CD4-positive, CD25-positive, alpha-beta regulatory T cell (primary cell): ENCODE measurements at regions not wholly inside any gene's neighbourhood (a gene's known extent, or its start where the extent isn't known, plus 50 kb on each side); places are given as distances from the start of the nearest gene placed in this dataset.
"Not testable (repeated sequence)": the region's sequence is repeated elsewhere in the genome, so short reads cannot be mapped to it uniquely, and the experiment has no call there.

ENCODE experiments used
- ATAC-seq, 2 donors: fragments of 150-1000 bp; cut with Tn5 transposase; one replicate each; pipeline ENCODE4 v1.10.0; 2021; ENCODE audit warnings: low read depth in 2 of 2, moderate number of reproducible peaks in 2 of 2, moderate library complexity in 1 of 2
- DNase-seq, 3 donors: peaks; one replicate each; pipeline versions ENCODE4 v3.0.0 to v3.0.0-alpha.2; 2012 to 2022; ENCODE audit warnings: mixed read lengths in 1 of 3
- H3K27ac ChIP-seq: one replicate; pipeline ENCODE4 v1.7.0; 2013; ENCODE audit warnings: mild to moderate bottlenecking, low read length; ENCODE audit not compliant: insufficient read depth, poor library complexity, severe bottlenecking
- H3K27me3 ChIP-seq: one replicate; pipeline ENCODE4 v1.7.0; 2013; ENCODE audit warnings: low read length; ENCODE audit not compliant: control insufficient read depth, insufficient read depth
- H3K36me3 ChIP-seq: one replicate; pipeline ENCODE4 v1.7.0; 2013; ENCODE audit warnings: mild to moderate bottlenecking, low read length, moderate library complexity; ENCODE audit not compliant: control insufficient read depth, insufficient read depth
- H3K4me1 ChIP-seq: 2 replicates; pipeline ENCODE4 v1.7.0; 2013; ENCODE audit warnings: mild to moderate bottlenecking, low read length; ENCODE audit not compliant: insufficient read depth, control insufficient read depth, poor library complexity, severe bottlenecking
- H3K4me3 ChIP-seq: one replicate; pipeline ENCODE4 v1.7.0; 2013; ENCODE audit warnings: low read depth, mild to moderate bottlenecking, low read length, moderate library complexity
- H3K9me3 ChIP-seq, 2 experiments: 1 replicate in 1 of 2; 2 replicates in 1 of 2; pipeline ENCODE4 v1.7.0; 2013; ENCODE audit warnings: low read length in 2 of 2, mild to moderate bottlenecking in 1 of 2, moderate library complexity in 1 of 2; ENCODE audit not compliant: control insufficient read depth in 2 of 2
- H3K27ac Mint-ChIP-seq, 3 donors: one replicate each; pipeline ENCODE4 v1.8.0; 2020 to 2022; ENCODE audit warnings: mild to moderate bottlenecking in 3 of 3, mixed read lengths in 3 of 3, moderate library complexity in 2 of 3
- H3K27me3 Mint-ChIP-seq: one replicate; pipeline ENCODE4 v1.8.0; 2022; ENCODE audit warnings: mild to moderate bottlenecking, mixed read lengths
- H3K36me3 Mint-ChIP-seq: one replicate; pipeline ENCODE4 v1.8.0; 2020; ENCODE audit warnings: mixed read lengths
- H3K4me1 Mint-ChIP-seq, 4 donors: one replicate each; pipeline ENCODE4 v1.8.0; 2020 to 2022; ENCODE audit warnings: mixed read lengths in 4 of 4, mild to moderate bottlenecking in 1 of 4
- H3K4me3 Mint-ChIP-seq, 4 donors: one replicate each; pipeline ENCODE4 v1.8.0; 2020 to 2022; ENCODE audit warnings: mild to moderate bottlenecking in 4 of 4, mixed read lengths in 4 of 4, moderate library complexity in 3 of 4
- H3K9me3 Mint-ChIP-seq, 7 donors: one replicate each; pipeline ENCODE4 v1.8.0; 2020 to 2022; ENCODE audit warnings: mixed read lengths in 7 of 7, mild to moderate bottlenecking in 3 of 7, moderate library complexity in 2 of 7

- no peaks in the 10 kb centered on the region for H3K27me3 ChIP-seq
- no peak overlapping the region for H3K4me3 ChIP-seq
- H3K9me3 Mint-ChIP-seq: peaks cover 0 to 12% (median 3%) of the 10 kb centered on the region in 7 donors
- H3K4me1 Mint-ChIP-seq: no peaks in the 10 kb centered on the region
- H3K27ac Mint-ChIP-seq: no peak overlapping the region
- ATAC-seq (no peak), DNase-seq (no peak)
- H3K9me3 ChIP-seq: no peaks in the 10 kb centered on the region
- no peaks in the 10 kb centered on the region for H3K36me3 Mint-ChIP-seq
- H3K27me3 Mint-ChIP-seq: no peaks in the 10 kb centered on the region
- H3K4me1 ChIP-seq: no peaks in the 10 kb centered on the region
- H3K4me3 Mint-ChIP-seq: no peak overlapping the region
- no peak overlapping the region for H3K27ac ChIP-seq
- H3K36me3 ChIP-seq: no peaks in the 10 kb centered on the region
Observed at GRCh38 chr11:101803651-101804050, 111.2 kb upstream of the CEP126 start.

- no peaks in the 10 kb centered on the region for H3K4me1 ChIP-seq
- H3K27me3 ChIP-seq: no peaks in the 10 kb centered on the region
- Mint-ChIP-seq H3K27ac (no peak overlapping the region), H3K4me3 (no peak overlapping the region), H3K36me3 (no peaks in the 10 kb centered on the region), H3K4me1 (no peaks in the 10 kb centered on the region), H3K9me3 (peaks cover 3 to 17% (median 6%) of the 10 kb centered on the region in 7 donors), H3K27me3 (no peaks in the 10 kb centered on the region)
- ATAC-seq (no peak), DNase-seq (no peak)
- no peaks in the 10 kb centered on the region for H3K36me3 ChIP-seq
- H3K9me3 ChIP-seq: no peaks in the 10 kb centered on the region
- no peak overlapping the region for H3K4me3 ChIP-seq
- H3K27ac ChIP-seq: no peak overlapping the region
Observed at GRCh38 chr11:101797335-101797734, 117.5 kb upstream of the CEP126 start.

DNA sequence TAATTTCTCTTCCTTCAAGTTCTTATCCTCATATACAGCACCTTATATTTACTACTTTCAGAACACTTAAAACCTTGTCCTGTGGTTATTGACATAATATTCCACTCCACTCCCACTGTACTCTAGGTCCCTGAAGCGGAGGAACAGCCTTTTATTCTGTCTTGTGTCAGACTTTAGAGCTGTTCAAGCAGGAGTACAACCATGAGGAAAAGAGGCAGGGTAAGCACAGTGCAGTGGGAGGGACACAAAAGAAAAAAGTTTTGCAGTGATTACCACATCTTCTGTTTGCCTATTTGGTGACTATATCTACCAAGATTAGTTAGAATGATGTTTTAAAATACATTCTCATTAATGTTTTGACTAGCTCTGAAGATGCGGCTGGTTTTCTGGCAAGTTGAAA is 122.0 kb upstream of the CEP126 start:
- Histone ChIP-seq H3K27me3 (no peaks in the 10 kb centered on the region), H3K36me3 (no peaks in the 10 kb centered on the region), H3K4me3 (no peak overlapping the region), H3K27ac (no peak overlapping the region), H3K9me3 (no peaks in the 10 kb centered on the region), H3K4me1 (no peaks in the 10 kb centered on the region)
- Mint-ChIP-seq H3K4me1 (no peaks in the 10 kb centered on the region), H3K27me3 (no peaks in the 10 kb centered on the region), H3K36me3 (no peaks in the 10 kb centered on the region), H3K27ac (no peak overlapping the region), H3K4me3 (no peak overlapping the region), H3K9me3 (peaks cover 0 to 10% (median 4%) of the 10 kb centered on the region in 7 donors)
- ATAC-seq (no peak), DNase-seq (no peak)

DNA sequence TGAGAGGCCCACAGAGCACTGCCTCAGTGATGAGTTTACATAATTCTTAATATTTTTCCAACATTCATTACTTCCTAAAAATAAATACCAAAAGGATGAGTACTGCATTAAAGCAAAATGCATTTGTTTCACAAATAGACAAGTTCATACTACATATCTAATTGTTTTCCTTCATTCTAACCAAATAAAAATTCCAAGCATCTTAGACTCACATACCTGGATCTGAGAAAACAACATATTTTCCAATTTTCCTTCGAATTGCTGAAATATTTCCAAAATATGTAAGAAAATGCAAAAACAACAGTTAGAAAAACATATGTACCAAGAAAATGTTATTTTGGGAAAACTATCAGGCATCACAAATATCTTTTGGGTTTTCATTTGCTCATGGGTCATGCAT is 127.9 kb upstream of the CEP126 start:
- Mint-ChIP-seq H3K27ac (no peak overlapping the region), H3K4me1 (no peaks in the 10 kb centered on the region), H3K4me3 (no peak overlapping the region), H3K27me3 (no peaks in the 10 kb centered on the region), H3K36me3 (no peaks in the 10 kb centered on the region), H3K9me3 (peaks cover 0 to 19% (median 7%) of the 10 kb centered on the region in 7 donors)
- no peak for DNase-seq
- Histone ChIP-seq H3K4me1 (no peaks in the 10 kb centered on the region), H3K27ac (no peak overlapping the region), H3K27me3 (no peaks in the 10 kb centered on the region), H3K4me3 (no peak overlapping the region), H3K36me3 (no peaks in the 10 kb centered on the region), H3K9me3 (no peaks in the 10 kb centered on the region)
- ATAC-seq: no peak

- no peak overlapping the region for H3K4me3 Mint-ChIP-seq
- no peaks in the 10 kb centered on the region for H3K36me3 ChIP-seq
- H3K9me3 Mint-ChIP-seq: peaks cover 2 to 24% (median 7%) of the 10 kb centered on the region in 7 donors
- H3K9me3 ChIP-seq: no peaks in the 10 kb centered on the region
- H3K27me3 ChIP-seq: no peaks in the 10 kb centered on the region
- H3K27ac Mint-ChIP-seq: no peak overlapping the region
- no peak overlapping the region for H3K4me3 ChIP-seq
- H3K27me3 Mint-ChIP-seq: no peaks in the 10 kb centered on the region
- no peak for ATAC-seq
- no peak for DNase-seq
- no peak overlapping the region for H3K27ac ChIP-seq
- H3K4me1 ChIP-seq: no peaks in the 10 kb centered on the region
- H3K4me1 Mint-ChIP-seq: no peaks in the 10 kb centered on the region
- H3K36me3 Mint-ChIP-seq: no peaks in the 10 kb centered on the region
Observed at GRCh38 chr11:101786421-101786820, 128.4 kb upstream of the CEP126 start.

DNA sequence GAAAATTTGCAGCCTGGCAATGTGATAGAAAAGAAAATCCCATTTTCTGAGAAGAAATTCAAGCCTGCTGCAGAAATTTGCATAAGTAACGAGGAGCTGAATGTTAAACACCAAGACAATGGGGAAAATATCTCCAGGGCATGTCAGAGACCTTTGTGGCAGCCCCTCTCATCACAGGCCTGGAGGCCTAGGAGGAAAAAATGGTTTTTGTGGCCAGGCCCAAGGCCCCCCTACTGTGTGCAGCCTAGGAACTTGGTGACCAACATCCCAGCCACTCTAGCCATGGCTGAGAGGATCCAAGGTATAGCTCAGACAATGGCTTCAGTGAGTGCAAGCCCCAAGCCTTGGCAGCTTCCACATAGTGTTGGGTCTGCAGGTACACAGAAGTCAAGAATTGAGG is 135.6 kb upstream of the CEP126 start:
- H3K27me3 Mint-ChIP-seq, H3K4me3 ChIP-seq, DNase-seq, H3K36me3 ChIP-seq, H3K4me1 ChIP-seq, H3K27me3 ChIP-seq, H3K9me3 ChIP-seq, H3K4me1 Mint-ChIP-seq, ATAC-seq, H3K27ac ChIP-seq, H3K4me3 Mint-ChIP-seq, H3K27ac Mint-ChIP-seq, H3K36me3 Mint-ChIP-seq: not testable (repeated sequence)
- peaks cover 4 to 50% (median 18%) of the 10 kb centered on the region in 7 donors for H3K9me3 Mint-ChIP-seq

DNA sequence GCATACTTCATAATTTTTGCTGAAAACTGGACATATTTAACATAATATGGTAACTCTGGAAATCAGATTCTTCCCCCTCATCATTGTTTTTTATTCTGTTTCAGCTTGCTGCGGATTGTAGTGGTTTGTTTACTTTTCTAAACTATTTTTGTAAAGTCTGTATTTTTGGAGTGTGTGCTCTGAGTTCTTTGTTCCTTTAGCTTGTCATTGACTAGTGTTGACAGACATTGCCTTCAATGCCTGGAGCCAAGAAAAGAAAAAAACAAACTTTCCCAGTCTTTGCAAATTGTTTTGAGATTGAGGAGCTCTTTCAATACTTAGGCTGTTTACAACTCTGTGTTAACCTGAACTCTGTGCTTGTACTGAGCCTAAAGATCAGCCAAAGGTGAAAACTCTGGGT is 137.3 kb upstream of the CEP126 start:
- H3K27ac Mint-ChIP-seq: no peak overlapping the region

GRCh38 chr11:101775033-101775432 is 139.8 kb upstream of the CEP126 start:
- Mint-ChIP-seq H3K4me1 (no peaks in the 10 kb centered on the region), H3K27me3 (no peaks in the 10 kb centered on the region), H3K27ac (no peak overlapping the region), H3K4me3 (no peak overlapping the region), H3K9me3 (peaks cover 1 to 23% (median 6%) of the 10 kb centered on the region in 7 donors), H3K36me3 (no peaks in the 10 kb centered on the region)
- Histone ChIP-seq H3K4me3 (no peak overlapping the region), H3K27ac (no peak overlapping the region), H3K9me3 (no peaks in the 10 kb centered on the region), H3K36me3 (no peaks in the 10 kb centered on the region), H3K4me1 (no peaks in the 10 kb centered on the region), H3K27me3 (no peaks in the 10 kb centered on the region)
- ATAC-seq: no peak
- no peak for DNase-seq

More for the DNA sequence above, 137.3 kb upstream of the CEP126 start:
- Mint-ChIP-seq H3K27me3 (no peaks in the 10 kb centered on the region), H3K4me3 (no peak overlapping the region), H3K4me1 (no peaks in the 10 kb centered on the region), H3K36me3 (no peaks in the 10 kb centered on the region), H3K9me3 (peaks cover 1 to 38% (median 14%) of the 10 kb centered on the region in 7 donors)
- Histone ChIP-seq H3K4me1 (no peaks in the 10 kb centered on the region), H3K27ac (no peak overlapping the region), H3K36me3 (no peaks in the 10 kb centered on the region), H3K9me3 (no peaks in the 10 kb centered on the region), H3K4me3 (no peak overlapping the region), H3K27me3 (no peaks in the 10 kb centered on the region)
- DNase-seq (no peak), ATAC-seq (no peak)
